RWPE2 (cell line): ENCODE measurements at regions not wholly inside any gene's neighbourhood (a gene's known extent, or its start where the extent isn't known, plus 50 kb on each side); places are given as distances from the start of the nearest gene placed in this dataset.

ENCODE experiments used
- ATAC-seq: fragments of 200-7000 bp; cut with Tn5 transposase; 3 replicates; pipeline ENCODE4 v1.9.1; 2021; ENCODE audit warnings: low read depth
- DNase-seq: peaks from one replicate; pipeline ENCODE4 v3.0.0-alpha.2; 2020; ENCODE audit warnings: low spot score
- H3K27ac ChIP-seq: fragments of 450-650 bp; 2 replicates; pipeline ENCODE4 v1.5.1; 2017; ENCODE audit warnings: mild to moderate bottlenecking; ENCODE audit not compliant: poor library complexity, severe bottlenecking
- H3K27me3 ChIP-seq: fragments of 250-450 bp; sonication (Bioruptor Pico); 2 replicates; pipeline ENCODE4 v1.5.1; 2021; ENCODE audit warnings: mild to moderate bottlenecking, moderate library complexity; ENCODE audit not compliant: insufficient read depth, poor library complexity, severe bottlenecking
- H3K36me3 ChIP-seq: fragments of 250-450 bp; sonication (Bioruptor Pico); 2 replicates; pipeline ENCODE4 v1.5.1; 2020; ENCODE audit warnings: low read depth, mild to moderate bottlenecking, moderate library complexity
- H3K4me1 ChIP-seq: fragments of 250-450 bp; sonication (Bioruptor Pico); 2 replicates; pipeline ENCODE4 v1.5.1; 2021; ENCODE audit warnings: mild to moderate bottlenecking, moderate library complexity; ENCODE audit not compliant: insufficient read depth, poor library complexity, severe bottlenecking
- H3K4me3 ChIP-seq: fragments of 250-450 bp; sonication (Bioruptor Pico); 2 replicates; pipeline ENCODE4 v1.5.1; 2021; ENCODE audit warnings: mild to moderate bottlenecking, moderate library complexity; ENCODE audit not compliant: severe bottlenecking
- H3K9me3 ChIP-seq: fragments of 250-450 bp; sonication (Bioruptor Pico); 2 replicates; pipeline ENCODE4 v1.5.1; 2021; ENCODE audit warnings: mild to moderate bottlenecking, moderate library complexity; ENCODE audit not compliant: severe bottlenecking
- TF ChIP-seq, protein P1 (sequence below): fragments of 450-650 bp; IDR thresholded peaks from one replicate; pipeline ENCODE4 v1.5.1; 2017; ENCODE audit warnings: mild to moderate bottlenecking, moderate library complexity; ENCODE audit not compliant: poor library complexity, severe bottlenecking

- no peak overlapping the region for H3K4me3 ChIP-seq
- no peaks in the 10 kb centered on the region for H3K27me3 ChIP-seq
- no peak for DNase-seq
- TF ChIP-seq, protein P1, sequence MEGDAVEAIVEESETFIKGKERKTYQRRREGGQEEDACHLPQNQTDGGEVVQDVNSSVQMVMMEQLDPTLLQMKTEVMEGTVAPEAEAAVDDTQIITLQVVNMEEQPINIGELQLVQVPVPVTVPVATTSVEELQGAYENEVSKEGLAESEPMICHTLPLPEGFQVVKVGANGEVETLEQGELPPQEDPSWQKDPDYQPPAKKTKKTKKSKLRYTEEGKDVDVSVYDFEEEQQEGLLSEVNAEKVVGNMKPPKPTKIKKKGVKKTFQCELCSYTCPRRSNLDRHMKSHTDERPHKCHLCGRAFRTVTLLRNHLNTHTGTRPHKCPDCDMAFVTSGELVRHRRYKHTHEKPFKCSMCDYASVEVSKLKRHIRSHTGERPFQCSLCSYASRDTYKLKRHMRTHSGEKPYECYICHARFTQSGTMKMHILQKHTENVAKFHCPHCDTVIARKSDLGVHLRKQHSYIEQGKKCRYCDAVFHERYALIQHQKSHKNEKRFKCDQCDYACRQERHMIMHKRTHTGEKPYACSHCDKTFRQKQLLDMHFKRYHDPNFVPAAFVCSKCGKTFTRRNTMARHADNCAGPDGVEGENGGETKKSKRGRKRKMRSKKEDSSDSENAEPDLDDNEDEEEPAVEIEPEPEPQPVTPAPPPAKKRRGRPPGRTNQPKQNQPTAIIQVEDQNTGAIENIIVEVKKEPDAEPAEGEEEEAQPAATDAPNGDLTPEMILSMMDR, result no peak
- no peak overlapping the region for H3K27ac ChIP-seq
- H3K36me3 ChIP-seq, result no peaks in the 10 kb centered on the region
- H3K9me3 ChIP-seq, result no peaks in the 10 kb centered on the region
- no peak for ATAC-seq
- no peaks in the 10 kb centered on the region for H3K4me1 ChIP-seq
Observed at GRCh38 chr2:7480431-7480830, 563.2 kb downstream of the RNF144A start.

- no peaks in the 10 kb centered on the region for H3K9me3 ChIP-seq
- no peak overlapping the region for H3K4me3 ChIP-seq
- H3K27ac ChIP-seq, result no peak overlapping the region
- ATAC-seq (no peak), DNase-seq (no peak)
- no peaks in the 10 kb centered on the region for H3K27me3 ChIP-seq
- no peaks in the 10 kb centered on the region for H3K4me1 ChIP-seq
- TF ChIP-seq, protein P1, result no peak
- H3K36me3 ChIP-seq, result no peaks in the 10 kb centered on the region
Observed at GRCh38 chr2:7490672-7491071, 573.5 kb downstream of the RNF144A start.

GRCh38 chr2:7492719-7493118, 575.5 kb downstream of the RNF144A start:
- Histone ChIP-seq H3K9me3 (no peaks in the 10 kb centered on the region), H3K27me3 (no peaks in the 10 kb centered on the region), H3K4me3 (no peak overlapping the region), H3K27ac (no peak overlapping the region), H3K4me1 (no peaks in the 10 kb centered on the region), H3K36me3 (no peaks in the 10 kb centered on the region)
- DNase-seq (no peak), ATAC-seq (no peak)
- TF ChIP-seq, protein P1, result no peak

- TF ChIP-seq, protein P1, result no peak
- H3K27ac ChIP-seq, result no peak overlapping the region
- no peak for ATAC-seq
Observed at GRCh38 chr2:7497178-7497577, 580.0 kb downstream of the RNF144A start.

DNA sequence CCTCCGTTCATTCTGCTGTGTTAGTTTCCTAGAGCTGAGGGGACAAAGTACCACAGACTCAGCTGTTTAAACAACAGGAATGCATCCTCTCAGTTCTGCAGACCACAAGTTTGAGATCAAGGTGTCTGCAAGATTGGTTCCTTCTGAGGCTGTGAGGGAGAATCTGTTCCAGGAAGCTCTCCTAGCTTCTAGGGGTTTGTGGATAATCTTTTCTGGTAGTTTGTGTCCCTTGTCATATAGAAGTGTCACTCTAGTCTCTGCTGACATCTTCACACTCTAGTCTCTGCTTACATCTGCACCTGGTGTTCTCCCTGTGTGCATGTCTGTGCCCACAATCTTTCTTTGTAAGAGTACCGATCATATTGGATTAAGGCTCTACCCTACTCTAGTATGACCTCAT, 581.8 kb downstream of the RNF144A start:
- H3K9me3 ChIP-seq, result no peaks in the 10 kb centered on the region
- H3K27ac ChIP-seq, result no peak overlapping the region
- TF ChIP-seq, protein P1, result no peak
- ATAC-seq (no peak), DNase-seq (no peak)
- H3K27me3 ChIP-seq, result no peaks in the 10 kb centered on the region
- no peak overlapping the region for H3K4me3 ChIP-seq
- H3K4me1 ChIP-seq, result no peaks in the 10 kb centered on the region
- no peaks in the 10 kb centered on the region for H3K36me3 ChIP-seq

More at GRCh38 chr2:7497178-7497577, 580.0 kb downstream of the RNF144A start:
- no peaks in the 10 kb centered on the region for H3K36me3 ChIP-seq
- no peaks in the 10 kb centered on the region for H3K4me1 ChIP-seq
- DNase-seq, result no peak
- no peaks in the 10 kb centered on the region for H3K9me3 ChIP-seq
- H3K27me3 ChIP-seq, result no peaks in the 10 kb centered on the region
- no peak overlapping the region for H3K4me3 ChIP-seq
